ENCODE measurements at regions not wholly inside any gene's neighbourhood (a gene's known extent, or its start where the extent isn't known, plus 50 kb on each side); places are given as distances from the start of the nearest gene placed in this dataset.

GRCh38 chr2:126041391-126042047 is 614.4 kb upstream of the GYPC start:
- no peak overlapping the region for H3K27ac ChIP-seq (ENCODE audit: insufficient read depth, low read length)
- 14% methylated on average over 1 of the region's 3 CpGs; no CpG with 5 or more reads in 1 of the 2 experiments for WGBS, 2 experiments (ENCODE audit: extremely low coverage in 2 of 2, insufficient read length in 1 of 2)
- H2AK9ac ChIP-seq (replicated peaks; ENCODE audit: low read depth, low read length, poor library complexity), result no peak overlapping the region
- no peaks in the 10 kb centered on the region for H3K36me3 ChIP-seq (ENCODE audit: control insufficient read depth, insufficient read depth, low read length)
- no peak overlapping the region for H4K8ac ChIP-seq (ENCODE audit: low read depth in 2 of 2, low read length in 2 of 2)
- no peak overlapping the region for H2BK20ac ChIP-seq (ENCODE audit: low read depth, low read length)
- no peak overlapping the region for H3K4ac ChIP-seq (ENCODE audit: low read depth, low read length)
- no peaks in the 10 kb centered on the region for H4K20me1 ChIP-seq (ENCODE audit: insufficient read depth, low read length)
- H3K4me2 ChIP-seq (ENCODE audit: low read depth, low read length), result no peak overlapping the region
- no peak for ATAC-seq (ENCODE audit: low read depth)
- H3K79me1 ChIP-seq (ENCODE audit: low read depth in 1 of 2, low read length in 2 of 2), result no peaks in the 10 kb centered on the region
- no peak overlapping the region for H3K56ac ChIP-seq (ENCODE audit: extremely low read depth, insufficient read depth, low read length)
- ChIA-PET CTCF (no interaction called here), POLR2A (ENCODE audit: unreplicated experiment) (no interaction called here)
- no peaks in the 10 kb centered on the region for H3K27me3 ChIP-seq (ENCODE audit: control insufficient read depth, insufficient read depth, low read length)
- no peak overlapping the region for H4K5ac ChIP-seq (ENCODE audit: low read depth, low read length)
- no peak overlapping the region for H3K18ac ChIP-seq (ENCODE audit: low read depth, low read length)
- no peak overlapping the region for H3K14ac ChIP-seq (replicated peaks; ENCODE audit: low read depth, low read length)
- no peak overlapping the region for H2BK120ac ChIP-seq (ENCODE audit: low read depth, low read length)
- no peaks in the 10 kb centered on the region for H3K9me1 ChIP-seq (ENCODE audit: insufficient read depth, low read length)
- H2BK15ac ChIP-seq (ENCODE audit: low read depth, low read length), result no peak overlapping the region
- no peak overlapping the region for H2AK5ac ChIP-seq (ENCODE audit: low read depth, low read length)
- no peak for DNase-seq
- intact Hi-C loops (cut with micrococcal nuclease), result no loop called here
- H3K9me3 ChIP-seq (ENCODE audit: control insufficient read depth, insufficient read depth, low read length), result peaks cover 3% of the 10 kb centered on the region; the same call in 1 of the 2 replicates
- no peak overlapping the region for H4K91ac ChIP-seq (ENCODE audit: insufficient read depth, low read depth, low read length)
- H3K4me3 ChIP-seq (ENCODE audit: insufficient read depth, low read depth, low read length), result no peak overlapping the region
- no peaks in the 10 kb centered on the region for H3K4me1 ChIP-seq (ENCODE audit: control insufficient read depth, insufficient read depth, low read length)
- no peak for TF ChIP-seq NFE2L2 (IDR thresholded peaks at IDR 0.05; ENCODE audit: low read depth, low read length)
- TF ChIP-seq RAD21 (IDR thresholded peaks at IDR 0.05; ENCODE audit: low read length), result no peak
- TF ChIP-seq RCOR1 (IDR thresholded peaks at IDR 0.05; ENCODE audit: insufficient replicate concordance, low read length), result no peak
- TF ChIP-seq FOS (IDR thresholded peaks at IDR 0.05; ENCODE audit: low read depth, low read length), result no peak
- TF ChIP-seq ELK1 (IDR thresholded peaks at IDR 0.05; ENCODE audit: borderline replicate concordance, low read depth, low read length), result no peak
- TF ChIP-seq CHD1 (IDR thresholded peaks at IDR 0.05; ENCODE audit: low read depth, low read length), result no peak
- TF ChIP-seq POLR2A (IDR thresholded peaks at IDR 0.05; ENCODE audit: low read depth, low read length), result no peak
- TF ChIP-seq MXI1 (IDR thresholded peaks at IDR 0.05; ENCODE audit: borderline replicate concordance, low read depth, low read length), result no peak
- no peak for TF ChIP-seq USF2 (IDR thresholded peaks at IDR 0.05; ENCODE audit: low read depth, low read length)
- no peak for TF ChIP-seq CTCF (conservative IDR thresholded peaks at IDR 0.05; ENCODE audit: low read depth, low read length)
- no peak for TF ChIP-seq RFX5 (IDR thresholded peaks at IDR 0.05; ENCODE audit: low read depth, low read length)
- no peak for TF ChIP-seq SMC3 (IDR thresholded peaks at IDR 0.05; ENCODE audit: low read depth, low read length)
- no peak for TF ChIP-seq MAFK (IDR thresholded peaks at IDR 0.05; ENCODE audit: low read depth, low read length)
- TF ChIP-seq BHLHE40 (IDR thresholded peaks at IDR 0.05; ENCODE audit: low read depth, low read length), result no peak
- TF ChIP-seq MAZ (IDR thresholded peaks at IDR 0.05; ENCODE audit: borderline replicate concordance, low read depth, low read length), result no peak
- TF ChIP-seq CEBPB (IDR thresholded peaks at IDR 0.05; ENCODE audit: low read depth, low read length), result no peak
- BruUV-seq (replicated peaks), result no TSS peak
- H3K23ac ChIP-seq (ENCODE audit: low read depth, low read length), result no peak overlapping the region
- H3K9ac ChIP-seq (ENCODE audit: low read depth, low read length), result no peak overlapping the region
- in situ Hi-C loops (cut with MboI; ENCODE audit: low sequenced_read_pairs), result no loop called here
- no peak overlapping the region for H2AFZ ChIP-seq (replicated peaks; ENCODE audit: low read length, poor library complexity)
- H2BK5ac ChIP-seq (ENCODE audit: low read depth, low read length, poor library complexity, severe bottlenecking), result no peak overlapping the region
- dilution Hi-C loops (cut with HindIII; ENCODE audit: low sequenced_read_pairs, unreplicated experiment), result no loop called here

Measured in IMR-90 (cell line).